Activated CD4-positive, alpha-beta T cell treated with anti-CD3 and anti-CD28 coated beads, Interleukin-2, amount 50 U/mL, for 48 hours (primary cell): ENCODE measurements at regions not wholly inside any gene's neighbourhood (a gene's known extent, or its start where the extent isn't known, plus 50 kb on each side); places are given as distances from the start of the nearest gene placed in this dataset.

Source experiments
- DNase-seq, 2 experiments: peaks; one replicate each; pipeline ENCODE4 v3.0.0-alpha.2; 2020

GRCh38 chrX:39975101-39975925 is 122.4 kb downstream of the BCOR start:
- no peak for DNase-seq

GRCh38 chrX:39981946-39982345 is 115.8 kb downstream of the BCOR start:
- DNase-seq = no peak

- DNase-seq = no peak
These were observed 114.8 kb downstream of the BCOR start for GRCh38 chrX:39982948-39983347.

- no peak for DNase-seq
These were observed 114.0 kb downstream of the BCOR start for GRCh38 chrX:39983715-39984114.

GRCh38 chrX:39984191-39984956 is 113.4 kb downstream of the BCOR start:
- DNase-seq = no peak

- DNase-seq = no peak
These were observed 112.7 kb downstream of the BCOR start for GRCh38 chrX:39985071-39985470.

- DNase-seq = no peak
These were observed 112.2 kb downstream of the BCOR start for GRCh38 chrX:39985551-39985950.

- DNase-seq = no peak
These were observed 109.3 kb downstream of the BCOR start for GRCh38 chrX:39988496-39988895.

GRCh38 chrX:39990388-39990787 is 107.4 kb downstream of the BCOR start:
- no peak for DNase-seq

- DNase-seq = no peak
These were observed 105.5 kb downstream of the BCOR start for GRCh38 chrX:39992300-39992699.

GRCh38 chrX:39995457-39995856 is 102.3 kb downstream of the BCOR start:
- no peak for DNase-seq

GRCh38 chrX:39996536-39996935 is 101.2 kb downstream of the BCOR start:
- no peak for DNase-seq

- DNase-seq = no peak
These were observed 98.9 kb downstream of the BCOR start for GRCh38 chrX:39998636-39999406.
